K562 (cell line): ENCODE measurements at regions not wholly inside any gene's neighbourhood (a gene's known extent, or its start where the extent isn't known, plus 50 kb on each side); places are given as distances from the start of the nearest gene placed in this dataset.

Experiments used
- ATAC-seq: fragments of 200-7000 bp; cut with Tn5 transposase; 3 replicates; pipeline ENCODE4 v1.9.1; 2020; ENCODE audit warnings: moderate library complexity
- BruUV-seq: library from RNA; stranded (reverse); fragments of 400-500 nt; replicated peaks from 2 replicates; lab custom pipeline; 2021; lab: Mats Ljungman, UMichigan
- CTCF ChIA-PET: fragments of 300-600 bp; formaldehyde crosslinking; extraction: SDS; loops from one replicate; lab custom pipeline; 2021; ENCODE audit warnings: low intra/inter-chr PET ratio; lab: Yijun Ruan, JAX
- POLR2A ChIA-PET: fragments of 300-600, 350-650 bp; sonication (Branson Sonifier 250); formaldehyde crosslinking; extraction: SDS; loops from one replicate; lab custom pipeline; 2021; ENCODE audit warnings: antibody characterized with exemption, inconsistent platforms; lab: Yijun Ruan, JAX
- DNase-seq, 4 experiments: peaks; one replicate each; pipeline versions ENCODE4 v3.0.0 to v3.0.0-alpha.2; 2011 to 2018; ENCODE audit warnings: low spot score in 3 of 4, mixed read lengths in 3 of 4; ENCODE audit errors: extremely low read depth in 1 of 4
- FAIRE-seq: peaks from 2 replicates; lab custom pipeline; 2011; peaks lifted over from hg19 to GRCh38; lab: Jason Lieb, UNC
- H2AFZ ChIP-seq: 2 replicates; pipeline ENCODE4 v1.6.0; 2011; ENCODE audit warnings: low read depth, low read length, control low read depth, inconsistent platforms
- H3K27ac ChIP-seq: fragments of 200-600 bp; 3 replicates; pipeline ENCODE4 v1.8.0; 2011; ENCODE audit warnings: low read depth, mild to moderate bottlenecking, control low read depth, inconsistent platforms, low read length, moderate library complexity, mixed read lengths; ENCODE audit errors: extremely low read depth
- H3K27me3 ChIP-seq, 2 experiments: fragments of 300-600 bp in 1 of 2; 2 replicates in 1 of 2; 3 replicates in 1 of 2; pipeline versions ENCODE4 v1.6.0 to v1.8.0; 2011; ENCODE audit warnings: inconsistent platforms in 2 of 2, low read length in 2 of 2, mild to moderate bottlenecking in 1 of 2, mixed read lengths in 1 of 2, moderate library complexity in 1 of 2; ENCODE audit not compliant: control insufficient read depth in 2 of 2, insufficient read depth in 2 of 2
- H3K36me3 ChIP-seq: fragments of 300-600 bp; 3 replicates; pipeline ENCODE4 v1.8.0; 2011; ENCODE audit warnings: mild to moderate bottlenecking, low read length, inconsistent platforms; ENCODE audit not compliant: control insufficient read depth, insufficient read depth
- H3K4me1 ChIP-seq, 2 experiments: fragments of 200-600 bp in 1 of 2; replicated peaks in 1 of 2; 2 replicates in 1 of 2; 3 replicates in 1 of 2; pipeline versions ENCODE4 v1.5.1 to v1.8.0; 2011; ENCODE audit warnings: inconsistent platforms in 2 of 2, low read length in 2 of 2, mild to moderate bottlenecking in 1 of 2, mixed read lengths in 1 of 2, moderate library complexity in 1 of 2; ENCODE audit not compliant: control insufficient read depth in 2 of 2, insufficient read depth in 2 of 2
- H3K4me2 ChIP-seq: 2 replicates; pipeline ENCODE4 v1.6.1; 2011; ENCODE audit warnings: low read length, control low read depth, inconsistent platforms, mixed read lengths; ENCODE audit not compliant: insufficient read depth
- H3K4me3 ChIP-seq: fragments of 200-600 bp; sonication (generic), shearing (Covaris generic); 2 replicates; pipeline ENCODE4 v1.5.1; 2016; ENCODE audit warnings: control low read depth, inconsistent platforms
- H3K79me2 ChIP-seq: fragments of 200-600 bp; 3 replicates; pipeline ENCODE4 v1.8.0; 2011; ENCODE audit warnings: low read length, inconsistent platforms; ENCODE audit not compliant: control insufficient read depth, insufficient read depth
- H3K9ac ChIP-seq, 2 experiments: 2 replicates each; pipeline versions ENCODE4 v1.6.0 to v1.6.1; 2011; ENCODE audit warnings: low read depth in 2 of 2, low read length in 2 of 2, control low read depth in 1 of 2, inconsistent platforms in 1 of 2, mild to moderate bottlenecking in 1 of 2, mixed read lengths in 1 of 2; ENCODE audit not compliant: insufficient read depth in 1 of 2
- H3K9me1 ChIP-seq: one replicate; pipeline ENCODE4 v1.6.0; 2011; ENCODE audit warnings: inconsistent platforms, mild to moderate bottlenecking, low read length, moderate library complexity; ENCODE audit not compliant: control insufficient read depth, insufficient read depth
- H3K9me3 ChIP-seq: replicated peaks from 2 replicates; pipeline ENCODE4 v1.5.1; 2011; ENCODE audit warnings: low read depth, low read length, inconsistent platforms; ENCODE audit not compliant: control insufficient read depth, insufficient read depth
- H4K20me1 ChIP-seq: replicated peaks from 2 replicates; pipeline ENCODE4 v1.6.1; 2011; ENCODE audit warnings: low read length, inconsistent platforms, mixed read lengths; ENCODE audit not compliant: control insufficient read depth, insufficient read depth
- CREB1 ChIP-seq, 2 experiments: sonication (generic) in 1 of 2; formaldehyde crosslinking in 1 of 2; IDR thresholded peaks; 2 replicates each; pipeline versions ENCODE4 v1.6.1 to v1.8.0; 2012 to 2022; ENCODE audit warnings: inconsistent platforms in 1 of 2, mild to moderate bottlenecking in 1 of 2, missing genetic modification reagents in 1 of 2, moderate library complexity in 1 of 2
- CREM ChIP-seq: IDR thresholded peaks from 2 replicates; pipeline ENCODE4 v1.6.1; 2014; ENCODE audit warnings: antibody characterized with exemption, low read depth
- HDGF ChIP-seq: fragments of 450-650 bp; IDR thresholded peaks from 2 replicates; pipeline ENCODE4 v1.6.1; 2016
- KAT2B ChIP-seq: IDR thresholded peaks from one replicate; pipeline ENCODE4 v1.6.1; 2012; ENCODE audit warnings: low read depth, mild to moderate bottlenecking, control low read depth, inconsistent platforms, low read length, moderate library complexity
- MCM7 ChIP-seq, 2 experiments: fragments of 450-650 bp; IDR thresholded peaks; 2 replicates each; pipeline ENCODE4 v1.6.1; 2016 to 2018
- MEIS2 ChIP-seq: fragments of 450-650 bp; IDR thresholded peaks from 2 replicates; pipeline ENCODE4 v1.6.1; 2014; ENCODE audit warnings: mild to moderate bottlenecking; ENCODE audit not compliant: partially characterized antibody
- NR2F6 ChIP-seq: fragments of 450-650 bp; formaldehyde crosslinking; IDR thresholded peaks from 2 replicates; pipeline ENCODE4 v1.4.0; 2020; ENCODE audit warnings: mild to moderate bottlenecking
- SMARCA5 ChIP-seq: fragments of 450-650 bp; IDR thresholded peaks from 2 replicates; pipeline ENCODE4 v1.6.1; 2016
- SMARCC2 ChIP-seq: fragments of 450-650 bp; IDR thresholded peaks from 2 replicates; pipeline ENCODE4 v1.6.1; 2017; ENCODE audit warnings: antibody characterized with exemption, moderate library complexity, mild to moderate bottlenecking, low read depth
- ZNF184 ChIP-seq: sonication (generic); formaldehyde crosslinking; IDR thresholded peaks from 2 replicates; pipeline ENCODE4 v1.5.0; 2020; ENCODE audit warnings: missing genetic modification reagents
- ZNF24 ChIP-seq: fragments of 450-650 bp; IDR thresholded peaks from 2 replicates; pipeline ENCODE4 v1.6.1; 2016
- ZNF589 ChIP-seq: fragments of 200-800 bp; sonication (Bioruptor generic); IDR thresholded peaks from 2 replicates; pipeline ENCODE4 v1.6.1; 2016; ENCODE audit warnings: low read depth, missing genetic modification characterization, missing compliant biosample characterization
- WGBS: fragments of 100-300 bp; shearing (Covaris generic); methylation state at CpG from one replicate; pipeline ENCODE4 v1.1.6; 2016; ENCODE audit warnings: low coverage, mixed read lengths; ENCODE audit not compliant: insufficient coverage; ENCODE audit errors: missing lambda C conversion rate; 5-methylcytosine and 5-hydroxymethylcytosine counted together
- in situ Hi-C: fragments of 300-500 bp; cut with MboI; formaldehyde crosslinking; loops from 4 replicates; pipeline ENCODE4 v1.15.0; 2018; ENCODE audit warnings: inconsistent platforms, mixed read lengths
- intact Hi-C: fragments of 100-400 bp; cut with micrococcal nuclease; formaldehyde crosslinking; loops from 2 replicates; pipeline ENCODE4 v1.14.2; 2022
- TF ChIP-seq, protein P1 (sequence below): conservative IDR thresholded peaks from 2 replicates; pipeline ENCODE4 v1.6.1; 2011; ENCODE audit warnings: low read depth, mild to moderate bottlenecking, low read length; ENCODE audit not compliant: control insufficient read depth
- TF ChIP-seq, protein P2 (sequence below): fragments of 250-450 bp; sonication (Bioruptor Pico); IDR thresholded peaks from 2 replicates; pipeline ENCODE4 v1.4.0; 2020
- TF ChIP-seq, protein P3 (sequence below): fragments of 450-650 bp; IDR thresholded peaks from 2 replicates; pipeline ENCODE4 v1.6.1; 2016
- TF ChIP-seq, protein P4 (sequence below), 2 experiments: fragments of 450-650 bp; IDR thresholded peaks; 2 replicates each; pipeline ENCODE4 v1.6.1; 2018; ENCODE audit warnings: mild to moderate bottlenecking in 2 of 2, low read depth in 1 of 2; ENCODE audit not compliant: partially characterized antibody in 2 of 2

DNA sequence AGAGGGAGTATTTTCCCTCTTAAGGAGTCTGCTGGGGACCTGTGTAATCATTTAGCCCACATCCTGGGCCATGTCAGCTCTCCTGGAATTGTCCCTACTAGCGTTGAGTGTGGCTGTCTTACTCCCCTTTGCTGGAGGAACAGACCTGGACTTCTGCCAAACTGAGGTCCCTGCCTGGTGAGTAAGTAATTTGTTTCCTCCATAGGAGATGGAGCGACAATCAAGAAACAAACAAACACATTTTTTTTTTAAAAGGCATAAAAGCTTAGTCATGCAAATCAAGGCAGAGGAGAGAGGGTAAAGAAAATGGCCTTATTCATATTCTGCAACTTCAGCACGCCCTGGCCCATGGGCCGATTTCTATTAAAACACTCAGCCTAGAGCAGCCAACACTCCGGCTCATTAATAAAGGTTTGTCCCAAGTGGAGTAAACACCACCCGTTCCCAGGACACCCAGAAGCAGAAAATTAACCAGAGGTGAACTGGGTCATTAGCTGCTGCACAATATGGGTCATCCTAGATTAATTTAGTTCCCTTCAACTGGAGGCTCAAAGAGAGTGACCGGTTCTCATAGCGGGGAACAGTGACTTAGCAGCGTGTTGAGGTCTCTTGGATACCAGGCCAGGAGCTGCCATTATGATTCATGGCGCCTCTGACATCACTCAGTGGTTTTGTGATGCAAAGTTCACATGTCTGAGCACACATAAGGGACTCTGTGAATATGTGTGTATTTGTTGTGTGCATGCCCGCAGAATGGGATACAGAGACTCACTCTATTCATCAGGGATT is 165.0 kb upstream of the SULF2 start:
- intact Hi-C loops (no loop called here), in situ Hi-C loops (no loop called here)
- H3K9me3 ChIP-seq, result no peaks in the 10 kb centered on the region
- POLR2A ChIA-PET, result no interaction called here
- no peak overlapping the region for H3K4me2 ChIP-seq
- CTCF ChIA-PET, result no interaction called here
- no peaks in the 10 kb centered on the region for H3K36me3 ChIP-seq
- no TSS peak for BruUV-seq
- no peaks in the 10 kb centered on the region for H3K9me1 ChIP-seq
- DNase-seq (peak in 2 of 4 experiments; percentile 17), ATAC-seq (no peak), FAIRE-seq (no peak)
- H3K27ac ChIP-seq, result no peak overlapping the region
- H3K4me1 ChIP-seq, result no peaks in the 10 kb centered on the region
- 2% methylated on average over 10 of the region's 11 CpGs for WGBS
- no peak overlapping the region for H3K4me3 ChIP-seq
- H4K20me1 ChIP-seq, result no peaks in the 10 kb centered on the region
- no peaks in the 10 kb centered on the region for H3K79me2 ChIP-seq
- no peak overlapping the region for H3K9ac ChIP-seq
- no peak overlapping the region for H2AFZ ChIP-seq
- H3K27me3 ChIP-seq, result peaks cover 7 to 28% of the 10 kb centered on the region in 2 experiments; a peak in 4 of 5 replicates
- TF ChIP-seq NR2F6 (CRISPR knock-in tag) (no peak), HDGF (no peak), CREM (peak; percentile 50; the same call in 1 of the 2 replicates), ZNF589 (CRISPR knock-in tag) (no peak), ZNF184 (CRISPR knock-in tag) (no peak), MEIS2 (peak; percentile 57), SMARCC2 (no peak), MCM7 (IDR thresholded peaks at IDR 0.05) (no peak), SMARCA5 (no peak), CREB1 (IDR thresholded peaks at IDR 0.05) (no peak), CREB1 (CRISPR knock-in tag; IDR thresholded peaks at IDR 0.05) (no peak), ZNF24 (no peak), KAT2B (no peak)
- TF ChIP-seq, protein P1, sequence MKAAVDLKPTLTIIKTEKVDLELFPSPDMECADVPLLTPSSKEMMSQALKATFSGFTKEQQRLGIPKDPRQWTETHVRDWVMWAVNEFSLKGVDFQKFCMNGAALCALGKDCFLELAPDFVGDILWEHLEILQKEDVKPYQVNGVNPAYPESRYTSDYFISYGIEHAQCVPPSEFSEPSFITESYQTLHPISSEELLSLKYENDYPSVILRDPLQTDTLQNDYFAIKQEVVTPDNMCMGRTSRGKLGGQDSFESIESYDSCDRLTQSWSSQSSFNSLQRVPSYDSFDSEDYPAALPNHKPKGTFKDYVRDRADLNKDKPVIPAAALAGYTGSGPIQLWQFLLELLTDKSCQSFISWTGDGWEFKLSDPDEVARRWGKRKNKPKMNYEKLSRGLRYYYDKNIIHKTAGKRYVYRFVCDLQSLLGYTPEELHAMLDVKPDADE, result no peak
- TF ChIP-seq, protein P2, sequence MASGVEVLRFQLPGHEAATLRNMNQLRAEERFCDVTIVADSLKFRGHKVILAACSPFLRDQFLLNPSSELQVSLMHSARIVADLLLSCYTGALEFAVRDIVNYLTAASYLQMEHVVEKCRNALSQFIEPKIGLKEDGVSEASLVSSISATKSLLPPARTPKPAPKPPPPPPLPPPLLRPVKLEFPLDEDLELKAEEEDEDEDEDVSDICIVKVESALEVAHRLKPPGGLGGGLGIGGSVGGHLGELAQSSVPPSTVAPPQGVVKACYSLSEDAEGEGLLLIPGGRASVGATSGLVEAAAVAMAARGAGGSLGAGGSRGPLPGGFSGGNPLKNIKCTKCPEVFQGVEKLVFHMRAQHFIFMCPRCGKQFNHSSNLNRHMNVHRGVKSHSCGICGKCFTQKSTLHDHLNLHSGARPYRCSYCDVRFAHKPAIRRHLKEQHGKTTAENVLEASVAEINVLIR (CRISPR knock-in tag), result peak; percentile 35; the same call in 1 of the 2 replicates
- TF ChIP-seq, protein P3, sequence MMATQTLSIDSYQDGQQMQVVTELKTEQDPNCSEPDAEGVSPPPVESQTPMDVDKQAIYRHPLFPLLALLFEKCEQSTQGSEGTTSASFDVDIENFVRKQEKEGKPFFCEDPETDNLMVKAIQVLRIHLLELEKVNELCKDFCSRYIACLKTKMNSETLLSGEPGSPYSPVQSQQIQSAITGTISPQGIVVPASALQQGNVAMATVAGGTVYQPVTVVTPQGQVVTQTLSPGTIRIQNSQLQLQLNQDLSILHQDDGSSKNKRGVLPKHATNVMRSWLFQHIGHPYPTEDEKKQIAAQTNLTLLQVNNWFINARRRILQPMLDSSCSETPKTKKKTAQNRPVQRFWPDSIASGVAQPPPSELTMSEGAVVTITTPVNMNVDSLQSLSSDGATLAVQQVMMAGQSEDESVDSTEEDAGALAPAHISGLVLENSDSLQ, result peak; percentile 76
- TF ChIP-seq, protein P4, sequence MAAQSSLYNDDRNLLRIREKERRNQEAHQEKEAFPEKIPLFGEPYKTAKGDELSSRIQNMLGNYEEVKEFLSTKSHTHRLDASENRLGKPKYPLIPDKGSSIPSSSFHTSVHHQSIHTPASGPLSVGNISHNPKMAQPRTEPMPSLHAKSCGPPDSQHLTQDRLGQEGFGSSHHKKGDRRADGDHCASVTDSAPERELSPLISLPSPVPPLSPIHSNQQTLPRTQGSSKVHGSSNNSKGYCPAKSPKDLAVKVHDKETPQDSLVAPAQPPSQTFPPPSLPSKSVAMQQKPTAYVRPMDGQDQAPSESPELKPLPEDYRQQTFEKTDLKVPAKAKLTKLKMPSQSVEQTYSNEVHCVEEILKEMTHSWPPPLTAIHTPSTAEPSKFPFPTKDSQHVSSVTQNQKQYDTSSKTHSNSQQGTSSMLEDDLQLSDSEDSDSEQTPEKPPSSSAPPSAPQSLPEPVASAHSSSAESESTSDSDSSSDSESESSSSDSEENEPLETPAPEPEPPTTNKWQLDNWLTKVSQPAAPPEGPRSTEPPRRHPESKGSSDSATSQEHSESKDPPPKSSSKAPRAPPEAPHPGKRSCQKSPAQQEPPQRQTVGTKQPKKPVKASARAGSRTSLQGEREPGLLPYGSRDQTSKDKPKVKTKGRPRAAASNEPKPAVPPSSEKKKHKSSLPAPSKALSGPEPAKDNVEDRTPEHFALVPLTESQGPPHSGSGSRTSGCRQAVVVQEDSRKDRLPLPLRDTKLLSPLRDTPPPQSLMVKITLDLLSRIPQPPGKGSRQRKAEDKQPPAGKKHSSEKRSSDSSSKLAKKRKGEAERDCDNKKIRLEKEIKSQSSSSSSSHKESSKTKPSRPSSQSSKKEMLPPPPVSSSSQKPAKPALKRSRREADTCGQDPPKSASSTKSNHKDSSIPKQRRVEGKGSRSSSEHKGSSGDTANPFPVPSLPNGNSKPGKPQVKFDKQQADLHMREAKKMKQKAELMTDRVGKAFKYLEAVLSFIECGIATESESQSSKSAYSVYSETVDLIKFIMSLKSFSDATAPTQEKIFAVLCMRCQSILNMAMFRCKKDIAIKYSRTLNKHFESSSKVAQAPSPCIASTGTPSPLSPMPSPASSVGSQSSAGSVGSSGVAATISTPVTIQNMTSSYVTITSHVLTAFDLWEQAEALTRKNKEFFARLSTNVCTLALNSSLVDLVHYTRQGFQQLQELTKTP (IDR thresholded peaks at IDR 0.05; ENCODE audit: low read depth in 1 of 2, partially characterized antibody in 2 of 2), result no peak
